SU-DHL-6 (cell line): ENCODE measurements at regions not wholly inside any gene's neighbourhood (a gene's known extent, or its start where the extent isn't known, plus 50 kb on each side); places are given as distances from the start of the nearest gene placed in this dataset.

Source experiments
- H2AFZ ChIP-seq: fragments of 200-600 bp; sonication (generic); 2 replicates; pipeline ENCODE4 v1.6.1; 2014; ENCODE audit warnings: low read depth, mild to moderate bottlenecking, moderate library complexity, mixed read lengths, antibody characterized with exemption, low read length; ENCODE audit not compliant: severe bottlenecking
- H3F3A ChIP-seq: fragments of 200-600 bp; shearing (Covaris generic); 2 replicates; pipeline ENCODE4 v1.6.0; 2016; ENCODE audit warnings: antibody characterized with exemption, mild to moderate bottlenecking; ENCODE audit not compliant: insufficient read depth
- H3K27ac ChIP-seq: fragments of 200-600 bp; sonication (generic); 2 replicates; pipeline ENCODE4 v1.5.1; 2016; ENCODE audit warnings: low read depth, mild to moderate bottlenecking, low read length, moderate library complexity, mixed read lengths
- H3K27me3 ChIP-seq: fragments of 200-600 bp; sonication (generic), shearing (Covaris generic); 2 replicates; pipeline ENCODE4 v1.6.0; 2014; ENCODE audit warnings: mild to moderate bottlenecking, low read length
- H3K36me3 ChIP-seq: fragments of 200-600 bp; sonication (generic); 2 replicates; pipeline ENCODE4 v1.6.1; 2014; ENCODE audit warnings: mild to moderate bottlenecking, low read length, mixed read lengths
- H3K4me2 ChIP-seq: fragments of 300-600, 200-600 bp; shearing (Covaris generic), sonication (generic); 2 replicates; pipeline ENCODE4 v1.6.0; 2014; ENCODE audit warnings: low read length, low read depth, mild to moderate bottlenecking; ENCODE audit not compliant: poor library complexity, severe bottlenecking
- H3K4me3 ChIP-seq: fragments of 200-600 bp; sonication (generic); 2 replicates; pipeline ENCODE4 v1.5.1; 2014; ENCODE audit warnings: antibody characterized with exemption, low read length, mild to moderate bottlenecking, mixed read lengths; ENCODE audit not compliant: insufficient read depth, poor library complexity, severe bottlenecking
- H3K79me2 ChIP-seq: fragments of 200-600 bp; sonication (generic); 2 replicates; pipeline ENCODE4 v1.6.1; 2014; ENCODE audit warnings: mild to moderate bottlenecking, low read length, moderate library complexity; ENCODE audit not compliant: insufficient read depth
- H3K9ac ChIP-seq: fragments of 200-600 bp; sonication (generic); 2 replicates; pipeline ENCODE4 v1.7.0; 2014; ENCODE audit warnings: mild to moderate bottlenecking, low read length
- H3K9me2 ChIP-seq: fragments of 200-600 bp; sonication (generic); replicated peaks from 2 replicates; pipeline ENCODE4 v1.6.1; 2014; ENCODE audit warnings: low read length; ENCODE audit not compliant: insufficient read depth
- H3K9me3 ChIP-seq: fragments of 200-600 bp; sonication (generic); 2 replicates; pipeline ENCODE4 v1.6.1; 2014; ENCODE audit warnings: low read length, mixed read lengths; ENCODE audit not compliant: insufficient read depth
- H4K20me1 ChIP-seq: fragments of 200-600 bp; sonication (generic); 2 replicates; pipeline ENCODE4 v1.6.1; 2014; ENCODE audit warnings: low read depth, mild to moderate bottlenecking, antibody characterized with exemption, low read length, moderate library complexity, mixed read lengths
- CTCF ChIP-seq: fragments of 200-600 bp; sonication (generic); IDR thresholded peaks from one replicate; pipeline ENCODE4 v1.5.1; 2017; ENCODE audit warnings: antibody characterized with exemption, mild to moderate bottlenecking, low read length, moderate library complexity; ENCODE audit not compliant: insufficient read depth, poor library complexity, severe bottlenecking
- EZH2phosphoT487 ChIP-seq: fragments of 200-600 bp; sonication (generic), shearing (Covaris generic); conservative IDR thresholded peaks from 2 replicates; pipeline ENCODE4 v1.6.1; 2018; ENCODE audit warnings: mild to moderate bottlenecking, antibody characterized with exemption, low read length, moderate library complexity, mixed read lengths

- H2AFZ ChIP-seq: no peak overlapping the region
These were observed 408.6 kb downstream of the ADAM29 start for GRCh38 chr4:175326796-175327195.

GRCh38 chr4:175330236-175330635 lies 412.1 kb downstream of the ADAM29 start:
- no peaks in the 10 kb centered on the region for H3K27me3 ChIP-seq
- no peak overlapping the region for H3K4me2 ChIP-seq
- H3K36me3 ChIP-seq: no peaks in the 10 kb centered on the region
- H3K4me3 ChIP-seq: no peak overlapping the region
- no peaks in the 10 kb centered on the region for H4K20me1 ChIP-seq
- H3K79me2 ChIP-seq: no peaks in the 10 kb centered on the region
- no peak overlapping the region for H2AFZ ChIP-seq
- H3F3A ChIP-seq: no peaks in the 10 kb centered on the region
- H3K27ac ChIP-seq: no peak overlapping the region
- TF ChIP-seq EZH2phosphoT487: no peak
- no peak for TF ChIP-seq CTCF
- no peak overlapping the region for H3K9ac ChIP-seq
- no peaks in the 10 kb centered on the region for H3K9me2 ChIP-seq
- H3K9me3 ChIP-seq: no peaks in the 10 kb centered on the region

More at GRCh38 chr4:175326796-175327195, 408.6 kb downstream of the ADAM29 start:
- Histone ChIP-seq H3K4me2 (no peak overlapping the region), H3K79me2 (no peaks in the 10 kb centered on the region), H3K9me2 (no peaks in the 10 kb centered on the region), H3K36me3 (no peaks in the 10 kb centered on the region; the same call in 1 of the 2 replicates), H3K27me3 (no peaks in the 10 kb centered on the region), H3K4me3 (no peak overlapping the region), H3K9me3 (no peaks in the 10 kb centered on the region), H3F3A (no peaks in the 10 kb centered on the region), H4K20me1 (no peaks in the 10 kb centered on the region), H3K9ac (no peak overlapping the region), H3K27ac (no peak overlapping the region)
- TF ChIP-seq EZH2phosphoT487: no peak

GRCh38 chr4:175330652-175331051 lies 412.5 kb downstream of the ADAM29 start:
- Histone ChIP-seq H4K20me1 (no peaks in the 10 kb centered on the region), H2AFZ (no peak overlapping the region), H3K9me2 (no peaks in the 10 kb centered on the region)

More at GRCh38 chr4:175330652-175331051, 412.5 kb downstream of the ADAM29 start:
- Histone ChIP-seq H3K36me3 (no peaks in the 10 kb centered on the region), H3K79me2 (no peaks in the 10 kb centered on the region), H3K4me3 (no peak overlapping the region), H3K27ac (no peak overlapping the region), H3K27me3 (no peaks in the 10 kb centered on the region), H3K9me3 (no peaks in the 10 kb centered on the region), H3F3A (no peaks in the 10 kb centered on the region), H3K4me2 (no peak overlapping the region), H3K9ac (no peak overlapping the region)
- TF ChIP-seq CTCF (no peak), EZH2phosphoT487 (no peak)
